ENCODE measurements at regions not wholly inside any gene's neighbourhood (a gene's known extent, or its start where the extent isn't known, plus 50 kb on each side); places are given as distances from the start of the nearest gene placed in this dataset.
A peak's percentile ranks its signal among the peaks of the same experiment; 100 is the strongest.
"Not testable (repeated sequence)": the region's sequence is repeated elsewhere in the genome, so short reads cannot be mapped to it uniquely, and the experiment has no call there.

DNA sequence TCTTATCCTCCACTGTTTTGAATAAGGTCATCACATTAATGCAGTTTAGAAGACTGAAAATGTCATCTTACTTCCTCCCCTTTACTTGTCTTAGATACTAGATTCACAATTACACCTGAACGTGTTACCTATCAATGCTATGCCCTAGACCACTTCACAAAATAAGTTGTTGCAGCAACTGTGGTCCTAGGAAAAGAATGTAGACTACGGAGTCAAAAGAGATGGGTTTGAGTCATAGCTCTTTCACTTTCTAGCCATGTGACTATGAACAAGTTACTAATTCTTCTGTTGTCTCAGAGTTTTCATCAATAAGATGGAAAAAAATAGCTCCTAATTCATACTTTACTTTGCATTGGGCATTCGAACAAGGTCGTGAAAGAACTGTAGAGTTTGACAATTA is 164.3 kb upstream of the PREP start:
- no peak for DNase-seq

DNA sequence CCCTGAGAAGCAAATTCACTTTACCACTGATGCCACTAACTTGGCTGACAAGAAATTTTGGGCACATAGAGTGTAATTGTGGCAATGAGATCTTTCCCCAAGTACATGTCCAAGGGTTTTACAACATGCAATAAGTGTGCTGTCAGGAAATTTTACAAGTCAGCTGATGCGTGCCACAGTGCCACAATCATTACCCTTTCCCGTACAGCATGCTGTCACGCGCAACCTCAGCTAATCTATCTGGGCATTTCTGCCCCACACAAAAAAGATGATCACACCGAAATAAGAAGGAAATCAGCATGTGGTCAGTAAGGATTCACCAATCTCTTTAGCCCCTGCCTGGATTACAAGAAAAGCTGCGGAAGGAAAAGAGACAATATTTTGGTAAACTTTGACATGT is 163.6 kb upstream of the PREP start:
- no peak for DNase-seq

DNA sequence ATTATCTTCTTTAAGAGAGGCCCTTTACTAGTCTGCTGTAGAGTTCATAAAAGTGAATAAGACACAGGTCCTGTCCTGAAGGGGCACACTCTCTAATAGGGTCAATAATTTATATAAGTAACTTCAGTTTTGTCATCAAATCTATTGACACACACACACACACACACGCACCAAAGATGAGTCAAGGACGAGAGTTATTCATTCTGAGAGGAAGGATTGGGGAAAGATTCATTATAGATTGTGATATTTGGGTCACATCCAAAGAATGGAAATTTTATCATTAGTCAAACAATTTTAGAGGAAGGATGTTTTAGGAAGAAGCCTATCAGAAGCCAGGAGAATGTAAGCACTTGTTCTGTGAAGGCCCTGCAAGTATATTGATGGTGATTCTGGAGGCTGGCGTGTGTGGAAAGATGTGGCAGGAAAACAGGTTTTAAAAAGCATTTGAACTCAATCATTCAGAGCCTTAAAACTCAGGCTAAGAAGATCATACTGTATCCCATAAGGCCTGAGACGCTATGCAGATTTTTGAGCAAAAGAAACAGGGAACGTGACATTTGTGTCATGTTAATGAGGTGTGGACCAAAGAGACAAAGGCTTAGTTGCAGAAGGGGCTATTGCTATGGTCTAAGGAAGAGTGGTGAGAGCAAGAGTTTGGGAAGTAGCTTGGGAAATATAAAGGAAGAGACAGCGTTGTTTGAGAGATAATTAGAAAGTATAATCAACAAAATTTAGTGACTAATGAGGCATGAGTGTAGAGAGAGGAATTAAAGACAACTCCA is 161.4 kb upstream of the PREP start:
- DNase-seq: no peak

DNA sequence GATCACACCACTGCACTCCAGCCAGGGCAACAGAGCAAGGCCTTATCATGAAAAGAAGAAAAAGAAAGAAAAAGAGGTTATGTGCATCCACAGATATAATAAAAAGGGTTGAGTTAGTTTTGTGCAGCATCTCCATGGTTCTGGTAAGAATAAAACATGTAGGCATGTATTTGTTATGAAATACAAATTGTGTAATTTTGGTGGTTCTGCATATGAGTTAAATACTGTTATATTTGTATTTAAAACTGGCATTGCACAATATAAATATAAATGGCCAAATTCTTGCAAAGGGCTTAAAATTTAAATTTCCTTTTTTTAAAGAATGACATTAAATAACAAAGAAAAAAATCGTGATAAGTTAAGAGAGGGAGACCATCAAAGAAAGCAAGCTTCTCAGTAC is 159.1 kb upstream of the PREP start:
- peak in 1 of 2 donors; percentile 75 for DNase-seq

DNA sequence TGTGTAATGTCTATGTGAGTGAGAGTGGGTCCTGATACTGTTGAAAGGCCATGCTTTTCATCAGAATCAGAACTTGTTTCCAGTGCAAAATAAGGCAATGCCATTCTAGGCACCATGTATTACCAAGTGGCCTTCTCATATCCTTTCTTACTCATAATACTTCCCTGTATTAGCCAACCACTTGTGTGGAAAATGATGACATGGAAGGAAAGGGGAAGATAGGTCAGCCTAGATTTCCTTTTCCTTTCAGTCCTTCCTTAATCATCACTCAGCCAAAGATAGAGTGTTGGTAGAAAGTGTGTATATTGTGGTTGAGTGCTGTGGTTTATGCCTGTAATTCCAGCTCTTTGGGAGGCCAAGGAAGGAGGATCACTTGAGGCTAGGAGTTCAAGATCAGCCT is 158.6 kb upstream of the PREP start:
- peak; percentile 36 to 50 for DNase-seq

DNA sequence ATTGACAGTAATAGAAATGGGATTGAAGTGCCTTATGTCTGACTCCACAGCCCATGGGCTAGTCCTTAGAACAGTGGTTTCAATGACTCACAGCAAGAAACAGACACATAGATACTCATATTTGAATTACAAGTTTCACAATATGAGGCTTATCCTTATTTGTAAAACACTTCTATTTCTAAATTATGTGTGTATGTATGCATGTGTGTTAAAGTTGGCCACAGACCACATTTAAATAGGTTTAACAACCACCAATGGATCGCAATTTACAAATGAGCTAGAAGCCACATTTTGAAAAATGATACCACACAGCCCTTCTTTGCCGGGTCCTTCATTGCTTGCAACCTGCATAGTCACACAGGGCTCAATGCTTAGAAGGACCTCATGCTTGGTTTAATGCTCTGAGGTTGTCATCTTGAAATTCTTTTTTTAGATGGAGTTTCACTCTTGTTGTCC is 157.8 kb upstream of the PREP start:
- DNase-seq: no peak

DNA sequence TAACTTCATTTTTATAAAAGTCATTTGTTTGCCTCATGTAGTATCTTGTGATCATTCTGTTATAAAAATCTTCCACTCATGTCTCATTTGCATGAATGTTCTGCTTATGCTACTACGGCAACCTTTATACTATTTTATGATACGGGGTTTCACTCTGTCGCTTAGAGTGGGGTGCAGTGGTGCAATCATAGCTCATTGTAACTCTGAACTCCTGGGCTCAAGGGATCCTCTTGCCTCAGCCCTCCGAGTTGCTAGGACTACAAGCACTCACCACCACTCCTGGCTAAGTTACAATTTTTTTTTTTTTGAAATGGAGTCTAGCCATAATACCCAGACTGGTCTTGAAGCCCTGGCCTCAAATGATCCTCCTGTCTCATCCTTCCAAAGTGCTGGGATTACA is 154.4 kb upstream of the PREP start:
- DNase-seq: no peak

DNA sequence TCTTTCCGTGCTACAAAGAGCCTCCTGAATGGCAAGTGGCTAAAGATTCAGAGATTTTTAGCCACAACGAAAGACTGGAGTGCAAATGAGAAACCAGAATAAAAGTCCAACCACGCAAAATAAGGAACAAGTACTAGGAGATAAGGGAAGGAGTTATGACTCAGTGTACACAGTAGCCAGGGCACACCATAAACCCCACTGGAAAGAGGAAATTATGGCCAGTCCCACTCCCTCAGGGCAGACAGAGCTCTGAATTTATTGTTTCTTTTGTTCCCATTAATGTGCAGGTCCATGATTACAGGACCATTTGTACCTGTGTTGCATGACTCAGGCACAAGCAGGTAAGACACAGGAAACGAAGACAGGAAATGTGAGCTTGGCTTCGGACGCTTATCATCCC is 150.3 kb upstream of the PREP start:
- DNase-seq: peak; percentile 72

DNA sequence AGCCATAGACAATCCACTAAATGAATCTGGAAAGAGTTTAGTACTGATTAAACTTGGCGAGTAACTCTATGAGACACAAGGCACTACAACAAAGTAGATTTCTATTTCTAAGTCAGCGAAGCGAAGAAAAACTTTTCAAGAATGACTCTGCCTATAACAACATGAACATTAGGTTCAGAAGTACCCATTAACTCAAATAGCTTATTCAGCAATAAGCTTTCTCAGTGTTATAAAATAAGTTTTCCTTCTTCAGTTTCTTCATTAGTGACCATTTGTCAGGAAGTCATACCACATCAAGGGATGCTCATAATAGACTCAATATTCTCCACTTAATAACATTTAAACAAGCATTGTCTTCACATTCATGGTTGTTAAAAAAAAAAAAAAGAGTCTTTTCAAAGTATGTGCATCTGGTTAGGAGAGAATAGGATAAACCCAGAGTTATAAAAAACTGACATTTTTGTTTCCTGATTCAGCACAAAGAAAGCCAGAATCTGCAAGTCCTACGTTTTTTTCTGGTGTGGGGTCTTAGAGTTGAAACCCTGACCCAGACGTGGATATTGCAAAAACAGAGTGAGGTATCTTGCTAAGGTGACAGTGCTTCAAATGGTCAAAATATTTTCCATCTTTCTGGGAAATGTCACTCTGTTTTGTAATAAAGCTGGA is 148.2 kb upstream of the PREP start:
- no peak for DNase-seq

DNA sequence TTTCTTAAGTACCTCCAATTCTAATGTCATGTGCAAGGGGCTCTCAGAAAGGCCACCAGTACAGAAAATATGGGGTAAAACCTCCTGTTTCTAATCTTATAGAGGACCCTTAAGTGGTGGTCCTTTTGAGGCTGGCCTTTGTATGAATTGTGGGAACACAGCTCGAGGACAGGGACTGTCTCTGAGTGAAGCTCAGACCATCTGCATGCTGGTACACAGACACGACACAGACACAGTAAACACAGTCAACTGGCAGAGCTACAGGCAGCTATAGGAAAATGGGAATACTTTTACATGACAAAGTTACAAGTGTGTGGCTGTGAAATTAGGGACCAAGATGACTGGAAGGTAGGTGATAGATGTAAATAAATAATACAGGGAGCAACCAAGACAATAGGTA is 143.9 kb upstream of the PREP start:
- no peak for DNase-seq

DNA sequence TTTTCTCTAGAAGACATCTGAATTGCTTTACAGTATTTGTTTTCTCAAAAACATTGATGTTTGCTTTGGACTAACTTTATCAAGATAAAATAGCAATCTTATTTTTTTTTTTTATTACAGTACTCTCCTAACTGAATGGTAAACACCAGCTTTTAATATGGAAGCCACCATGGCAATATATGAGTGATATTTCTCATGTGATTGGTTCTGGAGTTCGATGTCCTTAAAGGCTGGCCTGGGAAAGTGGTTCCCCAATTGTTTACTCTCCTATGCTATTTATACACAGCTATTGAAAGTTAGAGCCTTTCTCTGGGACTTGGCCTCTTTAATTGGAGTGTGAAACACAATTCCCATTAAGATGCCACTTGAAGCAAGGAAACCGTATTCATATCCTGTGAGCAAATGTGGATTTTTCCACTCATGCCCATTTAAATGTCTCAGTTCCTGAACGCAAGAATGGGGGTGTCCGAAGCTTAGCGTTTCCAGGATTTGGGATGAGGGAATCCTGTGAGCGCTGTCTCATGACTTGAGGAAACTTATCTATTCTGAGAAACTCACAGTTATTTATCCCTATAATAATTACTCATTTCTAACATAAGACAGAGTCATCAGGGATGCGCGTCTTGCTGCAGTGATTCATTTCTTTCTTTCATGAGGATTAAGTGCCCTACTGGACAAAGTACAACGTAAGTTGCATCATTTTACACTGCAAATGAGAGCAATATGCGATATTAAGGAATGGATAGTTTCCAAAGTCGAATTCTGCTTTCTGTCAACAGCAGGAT is 143.3 kb upstream of the PREP start:
- DNase-seq: no peak

DNA sequence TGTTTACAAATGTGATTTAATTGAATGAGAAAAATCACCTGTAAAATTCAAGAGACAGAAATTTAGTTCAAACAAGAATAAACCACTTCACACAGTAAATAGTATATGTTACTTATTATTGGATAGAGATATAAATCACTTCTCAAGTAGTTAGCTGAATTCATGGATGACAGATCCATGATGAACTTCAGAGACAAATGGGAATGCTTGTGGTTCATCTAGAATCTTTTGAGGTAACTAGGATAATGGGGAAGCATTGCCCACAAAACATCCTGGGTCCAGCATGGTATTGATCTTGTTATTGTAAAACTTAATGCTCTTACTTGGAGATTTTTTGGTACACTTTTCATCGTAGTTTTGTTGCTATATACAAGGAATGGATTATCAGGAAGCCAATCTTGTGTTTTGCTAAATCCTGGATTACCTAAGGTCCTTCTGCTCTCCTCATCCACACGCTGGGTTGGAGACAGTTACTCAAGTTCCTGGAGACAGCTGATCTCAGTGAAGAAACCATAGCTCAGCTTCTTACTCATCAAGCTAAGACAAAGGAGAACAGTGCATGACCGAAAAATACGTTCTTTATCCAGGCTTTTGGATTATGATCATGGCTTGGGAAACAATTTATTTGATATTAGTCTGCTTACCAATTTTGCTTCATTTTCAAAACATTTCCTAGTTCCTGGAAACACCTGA is 142.5 kb upstream of the PREP start:
- DNase-seq: peak in 1 of 2 donors; percentile 35

DNA sequence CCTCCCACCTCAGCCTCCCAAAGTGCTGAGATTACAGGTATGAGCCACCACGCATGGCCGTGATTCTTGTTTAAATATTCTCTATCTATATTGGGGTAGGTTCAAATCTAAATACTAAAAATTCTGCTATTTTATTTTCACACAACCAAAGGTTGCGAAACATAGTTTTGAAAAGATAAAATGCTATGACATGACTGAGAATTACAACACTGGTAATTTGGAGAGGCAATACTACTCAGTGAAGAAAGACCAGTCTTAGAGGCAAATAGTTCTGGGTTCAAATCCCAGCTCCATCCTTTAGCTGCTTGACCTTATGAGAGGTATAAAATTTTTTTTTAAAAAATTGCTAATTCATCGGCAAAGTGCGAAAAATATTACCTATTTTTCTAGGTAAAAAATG is 137.0 kb upstream of the PREP start:
- no peak for DNase-seq

DNA sequence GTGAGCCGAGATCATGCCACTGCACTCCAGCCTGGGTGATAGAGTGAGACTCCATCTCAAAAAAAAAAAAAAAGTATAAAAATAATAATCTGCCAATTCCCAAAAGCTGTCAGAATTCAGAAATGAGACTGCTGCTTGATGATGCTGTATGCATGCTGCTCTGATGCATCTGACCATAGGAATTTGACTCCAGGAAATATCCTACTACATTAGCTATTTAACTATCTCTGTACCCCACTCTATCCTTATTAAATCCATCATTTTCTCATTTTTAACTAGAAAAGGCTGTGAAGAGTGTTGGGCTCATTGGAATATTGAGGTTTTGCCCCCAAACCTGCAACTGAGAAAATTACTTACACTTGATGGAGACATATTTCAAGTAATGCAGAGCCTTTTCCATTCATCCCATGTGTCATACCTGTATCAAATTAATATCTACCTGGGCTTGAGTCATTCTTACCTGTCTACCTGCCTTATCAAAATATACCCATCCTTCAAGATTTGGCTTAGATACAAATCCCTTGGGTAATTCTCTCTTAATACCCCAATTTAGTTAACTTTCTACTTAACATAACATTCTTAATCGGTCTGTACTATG is 135.2 kb upstream of the PREP start:
- DNase-seq: no peak

DNA sequence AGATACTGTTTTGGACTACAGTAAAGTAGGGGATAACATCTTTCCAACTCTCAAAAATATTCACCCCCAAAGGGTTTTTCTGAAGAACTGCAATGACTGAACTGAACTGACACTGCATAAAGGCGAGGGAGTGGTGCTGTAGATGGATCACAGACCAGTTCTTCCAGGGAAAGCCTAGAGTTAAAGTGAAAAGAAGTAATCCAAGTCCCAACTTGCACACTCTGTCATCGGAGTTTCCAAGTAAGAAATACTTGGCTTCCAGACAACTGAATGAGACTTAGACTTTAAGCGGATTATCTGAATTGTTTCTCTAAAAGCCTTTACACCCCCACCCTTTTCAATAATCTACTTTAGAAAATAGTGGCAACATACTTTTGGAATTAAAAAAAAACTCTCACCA is 134.1 kb upstream of the PREP start:
- DNase-seq: no peak

DNA sequence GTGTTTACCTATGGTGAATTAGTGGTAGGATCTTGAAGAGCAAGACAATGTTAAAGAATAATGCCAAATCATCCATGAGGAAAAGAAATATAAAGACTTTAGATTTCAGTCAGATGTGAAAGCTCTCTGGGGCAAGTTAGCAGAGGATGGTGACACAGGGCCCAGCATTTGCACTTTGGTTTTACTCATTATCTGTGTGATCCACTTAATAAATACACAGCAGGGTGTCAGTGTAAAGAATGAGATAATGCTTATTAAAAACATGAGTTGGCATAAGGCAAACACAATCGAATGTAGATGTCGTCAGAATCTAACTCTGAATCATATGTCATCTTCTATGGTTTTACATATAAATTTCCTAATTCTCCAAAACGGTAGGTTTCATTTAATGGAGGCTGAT is 130.4 kb upstream of the PREP start:
- DNase-seq: no peak

DNA sequence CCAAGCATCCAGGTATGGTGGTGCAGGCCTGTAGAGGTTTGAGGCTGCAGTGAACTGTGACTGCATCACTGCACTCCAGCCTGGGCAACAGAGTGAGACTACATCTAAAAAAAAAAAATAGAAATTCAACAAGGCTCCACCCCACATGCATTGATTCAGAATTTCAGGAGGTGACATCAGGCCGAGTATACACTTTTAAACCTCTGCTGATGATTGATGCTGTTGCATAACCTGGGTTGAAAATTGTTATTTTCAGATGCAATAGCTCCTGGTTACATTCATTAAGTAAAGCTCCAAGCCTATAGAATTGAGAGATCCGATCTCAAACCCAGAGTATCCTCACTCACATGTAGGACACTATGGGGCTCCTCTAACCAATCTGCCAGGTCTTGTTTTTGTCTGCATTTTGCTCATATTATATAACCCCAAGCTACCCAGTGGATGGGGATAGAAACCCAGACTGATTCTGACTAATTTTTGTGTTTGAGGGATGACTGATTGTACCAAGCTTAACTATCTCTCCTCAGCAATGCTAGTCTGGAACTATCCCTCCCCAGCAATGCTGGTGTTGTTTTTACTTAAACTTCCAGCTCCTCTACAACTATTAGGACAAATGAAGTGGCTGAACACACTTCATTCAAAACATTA is 123.5 kb upstream of the PREP start:
- DNase-seq: no peak

DNA sequence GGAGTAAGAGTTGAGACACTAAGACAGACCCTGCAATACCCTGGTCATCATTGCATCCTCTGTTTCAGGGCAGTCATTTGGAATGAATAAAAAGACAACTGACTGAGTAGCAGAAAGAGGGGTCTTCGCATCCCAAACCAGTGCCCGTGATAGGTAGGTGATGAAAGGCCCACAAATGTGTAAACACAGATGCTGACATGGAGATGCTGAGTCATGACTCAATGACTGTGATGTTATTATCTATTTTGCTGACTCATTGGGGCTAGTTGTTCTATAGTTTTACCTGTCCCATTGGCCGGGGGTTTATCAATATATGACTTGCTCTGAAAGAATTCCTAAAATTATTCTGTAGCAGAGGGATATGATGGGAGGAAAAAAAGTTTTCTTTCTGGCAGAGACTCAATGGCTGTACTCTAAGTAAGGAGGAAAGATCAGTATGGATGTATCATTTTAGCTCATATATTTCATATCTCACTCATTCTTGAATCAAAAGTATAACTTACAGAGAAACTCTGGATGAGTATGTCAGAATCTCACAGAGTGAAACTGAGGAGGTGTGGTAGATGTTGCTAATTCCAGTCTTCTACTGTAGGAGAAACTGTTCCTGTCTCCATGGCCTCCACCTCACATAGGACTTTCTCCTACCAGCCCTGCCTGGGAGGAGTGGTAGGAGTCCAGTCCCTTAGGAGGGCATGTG is 119.9 kb upstream of the PREP start:
- no peak for DNase-seq

DNA sequence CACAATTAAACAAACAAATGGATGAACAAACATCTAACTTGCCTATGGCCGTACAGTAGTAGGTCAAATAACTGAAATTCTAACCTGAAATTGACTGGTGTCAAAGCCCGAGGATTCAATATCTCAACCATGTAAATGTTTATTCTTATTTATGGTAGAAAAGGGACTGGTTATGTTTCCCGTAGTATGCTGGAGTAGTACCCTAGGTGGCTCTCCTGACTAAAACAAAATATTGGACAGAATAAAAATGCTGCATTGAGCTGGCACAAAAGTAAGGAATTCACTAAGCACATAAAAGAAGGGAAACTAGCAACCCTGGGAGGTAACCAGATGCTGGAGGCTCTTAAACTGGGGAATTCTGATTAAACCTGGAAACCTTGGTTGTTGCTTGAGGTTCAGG is 117.1 kb upstream of the PREP start:
- no peak for DNase-seq

DNA sequence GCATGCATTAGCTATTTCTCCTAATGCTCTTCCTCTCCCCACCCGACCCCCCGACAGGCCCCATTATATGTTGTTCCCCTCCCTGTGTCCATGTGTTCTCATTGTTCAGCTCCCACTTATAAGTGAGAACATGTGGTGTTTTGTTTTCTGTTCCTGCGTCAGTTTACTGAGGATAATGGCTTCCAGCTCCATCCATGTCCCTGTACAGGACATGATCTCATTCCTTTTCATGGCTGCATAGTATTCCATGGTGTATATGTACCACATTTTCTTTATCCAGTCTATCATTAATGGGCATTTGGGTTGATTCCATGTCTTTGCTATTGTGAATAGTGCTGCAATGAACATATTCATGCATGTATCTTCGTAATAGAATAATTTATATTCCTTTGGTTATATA is 116.1 kb upstream of the PREP start:
- DNase-seq: not testable (repeated sequence)

DNA sequence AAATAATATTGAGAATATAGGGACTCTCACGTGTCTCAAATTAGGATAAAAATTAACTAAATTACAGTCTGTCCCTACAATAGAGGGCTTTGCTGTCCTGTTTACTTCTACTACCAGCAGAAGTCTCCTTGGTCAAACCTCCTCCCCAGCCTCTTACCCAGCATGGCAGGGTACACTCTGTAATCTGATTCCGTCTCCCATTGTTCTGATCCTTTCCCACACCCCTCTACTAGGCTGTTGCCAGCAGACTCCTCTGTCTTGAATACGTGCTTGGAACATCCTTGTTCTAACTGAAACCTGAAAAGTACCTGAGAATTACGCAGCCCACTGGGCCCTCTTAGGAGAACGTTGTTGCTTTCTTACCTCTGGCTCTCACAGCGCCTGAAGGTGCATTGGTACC is 112.2 kb upstream of the PREP start:
- no peak for DNase-seq
